ENCODE measurements at regions not wholly inside any gene's neighbourhood (a gene's known extent, or its start where the extent isn't known, plus 50 kb on each side); places are given as distances from the start of the nearest gene placed in this dataset.

GRCh38 chr13:97171136-97171535, 51.0 kb upstream of the MBNL2 start:
- TF ChIP-seq EZH2phosphoT487 (IDR thresholded peaks at IDR 0.05; ENCODE audit: borderline replicate concordance, low read length) (no peak), CTCF (conservative IDR thresholded peaks at IDR 0.05; ENCODE audit: low read depth, low read length) (no peak), EZH2 (IDR thresholded peaks at IDR 0.05; ENCODE audit: low read length, unreplicated experiment) (no peak)
- Histone ChIP-seq H3K9me3 (ENCODE audit: low read length) (no peaks in the 10 kb centered on the region), H3K4me2 (ENCODE audit: low read length) (no peak overlapping the region), H3K36me3 (ENCODE audit: low read depth, low read length) (no peaks in the 10 kb centered on the region), H3K79me2 (ENCODE audit: low read length) (no peaks in the 10 kb centered on the region), H3K9me2 (replicated peaks; ENCODE audit: low read length) (no peaks in the 10 kb centered on the region), H3K27ac (ENCODE audit: low read length) (no peak overlapping the region), H3K9ac (ENCODE audit: low read length) (no peak overlapping the region), H4K20me1 (ENCODE audit: low read length) (no peaks in the 10 kb centered on the region), H3K27me3 (ENCODE audit: low read length) (no peaks in the 10 kb centered on the region), H2AFZ (ENCODE audit: low read length) (no peak overlapping the region), H3F3A (ENCODE audit: low read length, unreplicated experiment) (no peaks in the 10 kb centered on the region), H3K4me1 (ENCODE audit: insufficient read depth, low read length) (no peaks in the 10 kb centered on the region), H3K4me3 (ENCODE audit: low read length) (no peak overlapping the region)
- ChIA-PET CTCF (no interaction called here), POLR2A (ENCODE audit: unreplicated experiment) (no interaction called here)
- intact Hi-C loops (cut with micrococcal nuclease), result no loop called here
- no peak for ATAC-seq
- no peak for DNase-seq
- no TSS peak for BruUV-seq (replicated peaks)

Measured in PC-3 (cell line).